CD4-positive, alpha-beta T cell treated with Interleukin-6 for 4 hours (primary cell): ENCODE measurements at regions not wholly inside any gene's neighbourhood (a gene's known extent, or its start where the extent isn't known, plus 50 kb on each side); places are given as distances from the start of the nearest gene placed in this dataset.
"Not testable (repeated sequence)": the region's sequence is repeated elsewhere in the genome, so short reads cannot be mapped to it uniquely, and the experiment has no call there.

Experiments
- DNase-seq: peaks from one replicate; pipeline ENCODE4 v3.0.0-alpha.2; 2020; ENCODE audit warnings: mixed read lengths

GRCh38 chr5:3481175-3481574 lies 114.5 kb upstream of the IRX1 start:
- no peak for DNase-seq

DNA sequence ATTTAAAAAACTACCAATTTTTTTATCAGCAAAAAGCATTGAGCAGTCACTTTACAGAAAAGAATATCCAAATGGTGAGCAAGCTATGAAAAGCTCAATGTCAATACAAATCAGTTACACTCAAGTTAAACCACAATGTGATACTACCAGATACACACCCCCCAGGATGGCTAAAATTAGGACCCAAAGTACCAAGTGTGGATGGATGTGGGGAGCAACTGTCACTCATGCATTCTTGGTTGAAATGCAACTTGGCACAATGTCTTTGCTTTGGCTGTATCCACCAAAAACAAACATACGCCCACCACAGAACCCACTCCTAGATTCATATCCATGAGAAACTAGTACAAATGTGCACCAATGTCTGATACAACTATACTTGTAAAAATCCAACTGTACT lies 120.0 kb upstream of the IRX1 start:
- no peak for DNase-seq

DNA sequence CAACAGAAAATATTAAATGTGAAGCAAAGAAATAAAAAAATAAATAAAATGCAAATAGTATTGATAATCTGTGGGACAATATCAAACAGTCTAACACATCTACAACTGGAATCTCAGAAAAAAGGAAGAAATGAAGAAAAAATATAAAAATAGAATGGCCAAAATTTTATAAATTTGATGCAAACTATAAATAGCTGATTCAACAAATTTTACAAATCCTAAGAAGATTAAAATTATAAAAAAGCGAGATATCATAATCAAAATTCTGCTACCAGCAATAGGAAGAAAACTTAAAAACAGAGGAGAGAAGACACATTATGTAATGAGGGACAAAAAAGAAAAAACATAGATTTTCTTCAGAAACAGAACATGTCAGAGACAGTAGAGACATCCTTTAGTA lies 129.2 kb upstream of the IRX1 start:
- no peak for DNase-seq

GRCh38 chr5:3460416-3460815 lies 135.2 kb upstream of the IRX1 start:
- DNase-seq = no peak

DNA sequence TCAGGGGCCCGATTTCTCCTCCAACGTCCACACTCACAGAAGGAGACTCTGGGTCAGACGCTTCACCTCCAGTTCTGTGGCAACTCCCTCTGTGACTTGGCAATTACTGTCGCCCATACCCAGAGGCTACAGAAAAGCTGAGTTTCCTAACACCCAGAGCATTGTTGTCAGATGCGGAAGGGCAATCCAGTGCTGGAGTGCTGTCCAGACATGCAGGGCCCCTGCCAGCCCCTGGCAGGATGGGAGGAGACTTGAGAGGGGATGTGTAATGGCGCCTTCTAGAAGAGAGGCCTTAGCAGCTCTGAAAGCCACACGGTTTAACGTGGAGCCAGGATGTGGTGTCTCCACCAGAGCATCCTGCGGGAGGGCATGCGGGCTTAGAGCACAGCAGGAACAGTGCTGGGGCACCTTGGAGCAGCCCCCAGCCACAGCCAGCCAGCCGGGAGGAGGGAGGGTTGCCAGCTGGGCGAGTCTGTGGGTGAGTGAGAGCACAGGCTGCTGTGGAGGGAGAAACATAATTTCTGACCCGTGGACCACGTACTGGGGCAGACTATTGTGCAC lies 139.4 kb upstream of the IRX1 start:
- DNase-seq = no peak

GRCh38 chr5:3454028-3454427 lies 141.6 kb upstream of the IRX1 start:
- not testable (repeated sequence) for DNase-seq

DNA sequence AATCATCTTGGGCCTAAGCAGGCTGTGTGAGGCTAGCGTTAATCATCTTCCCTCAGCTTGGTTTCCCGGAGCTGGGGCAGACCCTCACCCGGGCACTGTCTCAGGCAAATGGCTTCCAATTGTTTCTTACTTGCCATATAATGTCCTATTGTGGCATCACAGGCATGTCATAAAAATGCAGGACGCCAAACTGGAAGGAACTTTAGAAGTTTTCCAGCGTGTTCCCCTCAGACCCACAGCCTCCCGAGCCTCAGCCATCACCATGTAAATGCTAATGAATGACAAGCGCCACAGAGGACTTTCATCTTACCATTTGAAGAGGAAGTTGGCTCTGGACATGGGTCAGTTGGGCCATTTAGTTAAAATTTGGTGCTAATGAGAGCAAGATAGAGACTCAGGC lies 143.0 kb upstream of the IRX1 start:
- DNase-seq = no peak

DNA sequence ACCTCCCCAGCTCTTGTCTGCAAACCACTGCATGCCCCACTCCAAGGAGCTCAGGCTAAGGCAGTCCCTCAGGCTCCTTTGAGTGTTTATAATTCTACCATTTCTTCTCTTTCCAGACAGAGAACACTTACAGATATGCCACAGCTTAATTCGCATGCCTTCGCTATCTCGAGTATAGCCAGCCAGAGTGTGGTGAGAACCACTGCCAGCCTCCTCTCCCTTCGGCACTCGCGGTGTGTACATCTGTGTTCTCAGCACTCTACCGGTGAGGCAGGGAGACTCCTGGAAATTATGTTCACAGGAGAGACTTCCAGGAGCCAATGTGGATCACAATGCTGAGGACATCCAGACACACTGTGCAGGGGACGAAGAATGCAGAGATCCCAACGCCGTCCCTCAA lies 143.7 kb upstream of the IRX1 start:
- DNase-seq = no peak

DNA sequence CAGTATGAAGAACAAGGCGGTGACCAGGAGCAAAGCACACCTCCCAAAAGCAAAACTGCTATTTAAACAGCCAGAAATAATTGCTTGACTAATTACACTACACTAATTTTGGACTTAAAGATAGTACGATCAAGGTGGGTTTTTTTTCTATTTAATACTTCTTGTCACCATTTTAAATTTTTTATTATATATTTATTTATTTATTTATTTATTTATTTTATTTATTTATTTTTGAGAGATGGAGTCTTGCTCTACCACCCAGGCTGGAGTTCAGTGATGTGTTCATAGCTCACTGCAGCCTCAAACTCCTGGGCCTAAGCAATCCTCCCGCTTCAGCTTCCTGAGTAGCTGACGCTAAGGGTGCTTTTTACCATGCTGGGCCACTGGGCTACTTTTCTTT lies 146.2 kb upstream of the IRX1 start:
- DNase-seq = no peak

DNA sequence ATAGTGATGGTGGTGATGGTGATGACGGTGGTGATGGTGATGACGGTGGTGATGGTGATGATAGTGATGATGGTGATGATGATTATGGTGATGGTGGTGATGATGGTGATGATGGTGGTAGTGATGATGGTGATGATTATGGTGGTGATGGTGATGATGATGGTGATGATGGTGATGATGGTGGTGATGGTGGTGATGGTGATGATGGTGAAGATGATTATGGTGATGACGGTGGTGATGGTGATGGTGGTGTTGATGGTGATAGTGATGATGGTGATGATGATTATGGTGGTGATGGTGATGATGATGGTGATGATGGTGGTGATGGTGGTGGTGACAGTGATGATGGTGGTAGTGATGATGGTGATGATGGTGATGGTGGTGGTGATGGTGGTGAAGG lies 149.2 kb upstream of the IRX1 start:
- DNase-seq = no peak

- not testable (repeated sequence) for DNase-seq
Observed at GRCh38 chr5:3445517-3445916, 150.1 kb upstream of the IRX1 start.

- no peak for DNase-seq
Observed at GRCh38 chr5:3432135-3432534, 163.5 kb upstream of the IRX1 start.

- DNase-seq = no peak
Observed at GRCh38 chr5:3430691-3431090, 164.9 kb upstream of the IRX1 start.

- no peak for DNase-seq
Observed at GRCh38 chr5:3429962-3430361, 165.7 kb upstream of the IRX1 start.

DNA sequence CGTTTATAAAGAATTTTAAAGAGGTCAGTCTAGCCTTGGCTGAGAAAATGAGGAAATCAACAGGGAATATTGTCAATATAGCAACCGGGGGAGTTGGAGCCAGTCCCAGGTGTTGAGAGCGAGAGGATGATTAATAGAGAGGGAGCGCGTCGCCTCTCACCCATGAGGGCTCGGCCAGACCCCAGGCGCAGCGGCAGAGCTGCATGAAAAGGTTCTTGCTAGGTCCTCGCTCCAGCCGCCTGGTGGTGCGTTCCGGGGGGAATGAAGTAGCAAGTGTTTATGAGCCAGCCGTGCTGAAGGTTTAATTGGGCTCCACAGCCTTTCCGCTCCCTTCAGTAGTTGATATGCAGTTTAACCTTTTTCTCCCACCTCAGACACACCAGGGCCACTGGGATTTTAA lies 167.3 kb upstream of the IRX1 start:
- DNase-seq = no peak

- no peak for DNase-seq
Observed at GRCh38 chr5:3424946-3425345, 170.7 kb upstream of the IRX1 start.

GRCh38 chr5:3417376-3417943 lies 178.2 kb upstream of the IRX1 start:
- DNase-seq = no peak

DNA sequence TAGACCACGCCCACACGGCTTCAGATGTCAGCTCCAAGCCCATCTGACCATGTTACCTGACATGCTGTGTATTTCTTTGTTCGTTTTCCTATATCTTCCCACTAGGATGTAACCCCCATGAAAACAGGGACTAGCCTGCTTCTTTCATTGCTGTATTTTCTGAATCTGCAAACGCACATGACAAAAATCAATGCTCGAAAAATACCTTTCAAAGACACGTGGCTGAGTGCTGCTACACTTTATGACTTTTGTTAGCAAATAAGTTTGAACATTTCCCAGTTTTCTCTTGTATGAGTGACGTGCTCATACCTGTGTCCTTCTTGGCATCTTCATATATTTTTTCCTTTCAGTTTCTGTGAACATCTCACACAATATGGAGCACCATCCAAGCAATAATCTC lies 181.3 kb upstream of the IRX1 start:
- DNase-seq = no peak

DNA sequence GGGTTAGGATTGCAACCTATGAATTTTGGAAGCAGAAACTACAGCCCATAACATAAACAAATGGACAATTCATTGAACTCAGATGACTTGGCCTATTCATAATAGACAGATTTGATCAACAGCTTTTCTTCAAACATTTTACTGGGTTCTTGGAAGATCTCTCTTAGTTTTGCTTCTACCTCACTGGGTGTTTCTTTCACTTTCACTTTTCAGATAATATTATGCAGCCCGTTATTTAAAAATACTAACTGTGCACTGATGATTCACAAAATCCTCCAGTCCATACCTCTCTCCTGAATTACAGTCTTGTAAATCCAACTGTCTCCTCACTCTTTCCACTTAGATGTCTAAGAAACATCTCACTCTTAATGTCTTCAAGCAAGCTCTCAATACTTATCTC lies 183.5 kb upstream of the IRX1 start:
- DNase-seq = no peak

DNA sequence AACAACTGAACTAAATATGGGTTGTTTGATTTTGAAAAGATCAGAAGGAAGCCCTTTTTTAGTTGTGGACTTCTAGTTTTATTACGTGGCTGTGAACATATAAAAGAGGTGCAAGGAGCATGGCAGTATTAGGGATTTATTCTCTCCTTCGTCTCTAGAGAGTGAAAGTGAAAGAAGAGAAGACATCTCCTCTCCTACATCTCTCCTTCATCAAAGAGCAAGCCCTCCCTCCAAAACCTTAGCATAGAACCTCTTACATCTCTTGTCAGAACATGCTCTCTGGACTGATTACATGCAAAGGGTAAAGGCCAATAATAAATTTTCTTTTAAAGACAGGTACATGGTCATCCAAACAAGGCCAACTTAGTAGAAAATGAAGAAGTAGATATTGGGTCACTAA lies 184.3 kb upstream of the IRX1 start:
- no peak for DNase-seq

GRCh38 chr5:3401635-3402034 lies 194.0 kb upstream of the IRX1 start:
- no peak for DNase-seq

GRCh38 chr5:3400659-3401058 lies 195.0 kb upstream of the IRX1 start:
- DNase-seq = no peak

- DNase-seq = no peak
Observed at GRCh38 chr5:3394891-3395599, 200.6 kb upstream of the IRX1 start.

DNA sequence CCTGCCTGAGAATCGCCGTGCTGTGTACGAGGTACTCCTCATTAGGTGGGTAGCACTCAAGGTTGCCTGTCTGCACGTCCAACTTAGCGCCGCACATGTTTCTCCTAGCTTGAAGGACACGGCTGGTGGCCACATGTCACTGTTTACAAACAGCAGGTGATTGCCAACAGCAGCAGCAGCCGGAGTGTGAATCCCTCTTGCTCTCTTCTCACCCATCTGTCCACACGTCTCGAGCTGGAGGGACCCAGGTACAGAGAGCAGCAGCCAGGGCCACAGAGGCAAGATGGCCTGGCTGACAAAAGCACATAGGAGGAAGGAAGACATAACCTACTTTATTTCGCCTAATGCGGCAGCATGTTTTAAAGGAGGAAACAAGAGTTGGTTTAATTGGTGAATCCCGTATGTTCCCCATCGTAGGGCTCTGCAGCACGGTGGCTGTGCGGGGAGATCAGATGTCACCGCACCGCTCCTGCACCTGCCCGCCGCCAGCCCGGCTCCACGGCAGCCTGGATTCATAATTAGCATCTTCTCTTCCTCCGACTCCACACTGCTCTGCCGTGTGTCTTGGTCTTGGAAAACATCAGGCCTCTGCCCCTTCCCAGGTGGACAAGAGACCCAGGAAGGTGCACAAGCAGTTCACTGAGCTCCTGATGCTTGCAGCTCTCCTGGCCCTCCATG lies 201.6 kb upstream of the IRX1 start:
- no peak for DNase-seq
